Gastrocnemius medialis (tissue), 4 donors: ENCODE measurements at regions not wholly inside any gene's neighbourhood (a gene's known extent, or its start where the extent isn't known, plus 50 kb on each side); places are given as distances from the start of the nearest gene placed in this dataset.

Experiments used
- ATAC-seq, 2 donors: fragments of 150-250 bp; one replicate each; pipeline ENCODE4 v1.9.1; 2016
- DNase-seq, 2 donors: peaks; one replicate each; pipeline ENCODE4 v3.0.0-alpha.2; 2019
- H3K27ac ChIP-seq, 4 donors: fragments of 200-600 bp; sonication (generic); 1 replicate in 1 of 4; 2 replicates in 3 of 4; pipeline ENCODE4 v1.5.1; 2016 to 2018; ENCODE audit warnings: mild to moderate bottlenecking in 2 of 4, moderate library complexity in 1 of 4
- H3K27me3 ChIP-seq, 3 donors: fragments of 200-600 bp; sonication (generic) in 2 of 3; 1 replicate in 1 of 3; 2 replicates in 2 of 3; pipeline versions ENCODE4 v1.5.1 to v1.6.0; 2016 to 2019; ENCODE audit warnings: mild to moderate bottlenecking in 1 of 3, moderate library complexity in 1 of 3
- H3K36me3 ChIP-seq, 2 donors: fragments of 200-600 bp; sonication (generic) in 1 of 2; one replicate each; pipeline ENCODE4 v1.5.1; 2017 to 2018
- H3K4me1 ChIP-seq, 2 donors: fragments of 200-600 bp; sonication (generic) in 1 of 2; one replicate each; pipeline ENCODE4 v1.5.1; 2016 to 2017; ENCODE audit warnings: mild to moderate bottlenecking in 2 of 2
- H3K4me3 ChIP-seq, 4 donors: fragments of 200-600 bp; sonication (generic) in 3 of 4; 1 replicate in 1 of 4; 2 replicates in 3 of 4; pipeline ENCODE4 v1.5.1; 2016 to 2019; ENCODE audit warnings: mild to moderate bottlenecking in 2 of 4
- H3K9me3 ChIP-seq, 3 donors: fragments of 200-600 bp; sonication (generic) in 2 of 3; 1 replicate in 1 of 3; 2 replicates in 2 of 3; pipeline ENCODE4 v1.5.1; 2016 to 2019
- CTCF ChIP-seq, 5 experiments: fragments of 450-650 bp in 3 of 5; fragments of 200-600 bp in 2 of 5; sonication (generic) in 2 of 5; IDR thresholded peaks in 4 of 5; conservative IDR thresholded peaks in 1 of 5; 1 replicate in 4 of 5; 2 replicates in 1 of 5; pipeline ENCODE4 v1.5.1; 2016 to 2019; ENCODE audit warnings: antibody characterized with exemption in 5 of 5, mild to moderate bottlenecking in 3 of 5, moderate library complexity in 3 of 5
- POLR2A ChIP-seq, 2 donors: fragments of 450-650 bp; IDR thresholded peaks; one replicate each; pipeline ENCODE4 v1.6.1; 2017; ENCODE audit warnings: antibody characterized with exemption in 2 of 2, mild to moderate bottlenecking in 2 of 2, moderate library complexity in 2 of 2
- in situ Hi-C, 4 donors: fragments of 200-750 bp; cut with MboI; loops; one replicate each; pipeline versions ENCODE4 v1.15.0 to v1.8.0; 2017; ENCODE audit warnings: low sequenced_read_pairs in 4 of 4
- intact Hi-C: fragments of 100-400 bp; cut with DNase I; formaldehyde crosslinking; loops from one replicate; pipeline ENCODE4 v1.15.1; 2023; ENCODE audit warnings: low total_unique reads

- Histone ChIP-seq H3K4me1 (no peaks in the 10 kb centered on the region), H3K36me3 (no peaks in the 10 kb centered on the region), H3K27me3 (peaks cover 10 to 15% (median 14%) of the 10 kb centered on the region in 3 donors), H3K9me3 (no peaks in the 10 kb centered on the region), H3K27ac (no peak overlapping the region), H3K4me3 (no peak overlapping the region)
- intact Hi-C loops (no loop called here), in situ Hi-C loops (no loop called here)
- TF ChIP-seq POLR2A (IDR thresholded peaks at IDR 0.05): no peak
- no peak for TF ChIP-seq CTCF (IDR thresholded peaks at IDR 0.05 in 4 of 5, conservative IDR thresholded peaks at IDR 0.05 in 1 of 5)
- no peak for ATAC-seq
- DNase-seq: no peak
These were observed 169.8 kb upstream of the SALL3 start for GRCh38 chr18:78809845-78810244.

- Histone ChIP-seq H3K27ac (no peak overlapping the region), H3K4me1 (no peaks in the 10 kb centered on the region), H3K36me3 (no peaks in the 10 kb centered on the region), H3K9me3 (no peaks in the 10 kb centered on the region), H3K4me3 (no peak overlapping the region), H3K27me3 (peaks cover 10 to 19% (median 18%) of the 10 kb centered on the region in 3 donors)
- TF ChIP-seq POLR2A (IDR thresholded peaks at IDR 0.05) (no peak), CTCF (IDR thresholded peaks at IDR 0.05 in 4 of 5, conservative IDR thresholded peaks at IDR 0.05 in 1 of 5) (no peak)
- no peak for ATAC-seq
- in situ Hi-C loops (no loop called here), intact Hi-C loops (no loop called here)
- DNase-seq: no peak
These were observed 168.9 kb upstream of the SALL3 start for GRCh38 chr18:78810706-78811105.

GRCh38 chr18:78812067-78812466, 167.6 kb upstream of the SALL3 start:
- ATAC-seq (no peak), DNase-seq (no peak)
- Histone ChIP-seq H3K36me3 (no peaks in the 10 kb centered on the region), H3K9me3 (no peaks in the 10 kb centered on the region), H3K27ac (no peak overlapping the region), H3K4me3 (no peak overlapping the region), H3K27me3 (peaks cover 10 to 19% (median 18%) of the 10 kb centered on the region in 3 donors), H3K4me1 (no peaks in the 10 kb centered on the region)
- TF ChIP-seq CTCF (IDR thresholded peaks at IDR 0.05 in 4 of 5, conservative IDR thresholded peaks at IDR 0.05 in 1 of 5) (no peak), POLR2A (IDR thresholded peaks at IDR 0.05) (no peak)
- intact Hi-C loops (no loop called here), in situ Hi-C loops (no loop called here)

- in situ Hi-C loops: no loop called here
These were observed 166.5 kb upstream of the SALL3 start for GRCh38 chr18:78813156-78813555.

More at GRCh38 chr18:78813156-78813555, 166.5 kb upstream of the SALL3 start:
- Histone ChIP-seq H3K27me3 (peaks cover 10 to 19% (median 18%) of the 10 kb centered on the region in 3 donors), H3K9me3 (no peaks in the 10 kb centered on the region), H3K36me3 (no peaks in the 10 kb centered on the region), H3K27ac (no peak overlapping the region), H3K4me3 (no peak overlapping the region), H3K4me1 (no peaks in the 10 kb centered on the region)
- no peak for TF ChIP-seq POLR2A (IDR thresholded peaks at IDR 0.05)
- no peak for TF ChIP-seq CTCF (IDR thresholded peaks at IDR 0.05 in 4 of 5, conservative IDR thresholded peaks at IDR 0.05 in 1 of 5)
- ATAC-seq (no peak), DNase-seq (no peak)
- intact Hi-C loops: no loop called here
